ENCODE measurements at regions not wholly inside any gene's neighbourhood (a gene's known extent, or its start where the extent isn't known, plus 50 kb on each side); places are given as distances from the start of the nearest gene placed in this dataset.

DNA sequence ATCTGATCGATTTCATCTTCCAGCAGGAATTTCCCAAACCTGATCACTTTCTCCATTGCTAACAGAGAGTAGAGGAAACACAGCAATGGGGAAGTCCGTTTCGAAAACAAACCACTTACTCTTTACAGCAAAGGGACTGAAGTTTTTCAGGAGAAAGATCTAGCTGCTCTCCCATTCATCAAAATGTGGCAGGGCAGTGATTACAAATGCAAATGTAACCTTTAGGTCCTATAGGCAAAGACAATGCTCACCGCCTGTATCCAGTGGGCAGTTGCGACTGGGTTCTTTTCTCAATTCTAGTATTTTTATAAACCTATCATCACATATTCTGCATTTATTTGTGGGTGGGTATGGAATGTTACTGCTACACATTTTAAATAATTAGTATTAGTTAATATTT is 218.0 kb upstream of the ZFHX3 start:
- no peak overlapping the region for H3K4me3 ChIP-seq (ENCODE audit: insufficient read depth, low read depth, low read length)
- no peaks in the 10 kb centered on the region for H3K27me3 ChIP-seq (ENCODE audit: control insufficient read depth, insufficient read depth, low read length)
- no peak for DNase-seq
- no peaks in the 10 kb centered on the region for H3K36me3 ChIP-seq (replicated peaks; ENCODE audit: control insufficient read depth, insufficient read depth, low read length)

DNA sequence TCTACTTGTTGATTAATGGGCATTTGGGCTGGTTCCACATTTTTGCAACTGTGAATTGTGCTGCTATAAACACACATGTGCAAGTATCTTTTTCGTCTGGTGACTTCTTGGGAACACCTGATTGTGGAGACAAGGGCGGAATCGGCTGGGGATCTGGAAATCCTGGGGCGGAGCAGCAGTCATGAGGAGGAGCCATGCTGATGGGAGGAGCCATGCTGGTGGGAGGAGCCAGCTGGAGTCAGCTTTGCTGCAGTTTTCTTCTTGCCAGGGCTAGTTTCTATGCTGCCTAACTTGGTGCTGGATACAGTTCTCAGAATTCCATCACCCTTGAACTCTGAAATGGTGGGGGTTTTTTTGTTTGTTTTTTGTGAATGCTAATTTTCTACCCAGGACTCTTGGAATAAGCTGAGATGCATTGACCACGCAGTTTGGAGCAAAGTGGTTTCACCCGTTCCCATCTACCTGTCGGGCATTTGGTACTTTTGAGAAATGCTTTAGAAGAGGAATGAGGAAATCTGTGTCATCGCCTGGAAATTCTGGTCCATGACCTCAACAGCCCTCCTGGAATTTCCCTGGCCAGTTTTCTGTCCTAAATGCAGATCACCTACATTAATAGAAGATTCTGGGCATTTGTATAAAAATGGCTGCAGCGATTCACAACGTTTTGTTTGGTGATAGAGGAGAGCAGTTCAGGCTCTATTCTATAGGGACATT is 217.4 kb upstream of the ZFHX3 start:
- DNase-seq, result peak; percentile 49
- no peaks in the 10 kb centered on the region for H3K36me3 ChIP-seq (replicated peaks; ENCODE audit: control insufficient read depth, insufficient read depth, low read length)
- no peaks in the 10 kb centered on the region for H3K27me3 ChIP-seq (ENCODE audit: control insufficient read depth, insufficient read depth, low read length)
- no peak overlapping the region for H3K4me3 ChIP-seq (ENCODE audit: insufficient read depth, low read depth, low read length)

DNA sequence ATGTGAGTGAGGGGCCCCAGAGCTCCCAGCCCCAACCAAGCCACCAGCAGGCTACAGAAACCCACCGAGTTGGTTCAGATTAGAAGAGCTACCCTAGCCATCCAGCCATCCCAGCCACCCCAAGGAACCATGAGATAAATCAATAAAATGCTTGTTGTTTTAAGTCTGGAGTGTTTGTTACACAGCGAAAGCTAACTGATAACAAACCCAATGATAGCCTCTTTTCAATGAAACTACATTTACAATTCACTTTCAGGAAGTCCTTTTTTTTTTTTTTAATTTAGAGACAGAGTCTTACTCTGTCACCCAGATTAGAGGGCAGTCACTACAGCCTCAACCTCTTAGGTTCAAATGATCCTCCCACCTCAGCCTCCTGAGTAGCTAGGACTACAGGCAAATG is 215.0 kb upstream of the ZFHX3 start:
- DNase-seq, result no peak
- Histone ChIP-seq H3K36me3 (replicated peaks; ENCODE audit: control insufficient read depth, insufficient read depth, low read length) (no peaks in the 10 kb centered on the region), H3K27me3 (ENCODE audit: control insufficient read depth, insufficient read depth, low read length) (no peaks in the 10 kb centered on the region), H3K4me3 (ENCODE audit: insufficient read depth, low read depth, low read length) (no peak overlapping the region)

DNA sequence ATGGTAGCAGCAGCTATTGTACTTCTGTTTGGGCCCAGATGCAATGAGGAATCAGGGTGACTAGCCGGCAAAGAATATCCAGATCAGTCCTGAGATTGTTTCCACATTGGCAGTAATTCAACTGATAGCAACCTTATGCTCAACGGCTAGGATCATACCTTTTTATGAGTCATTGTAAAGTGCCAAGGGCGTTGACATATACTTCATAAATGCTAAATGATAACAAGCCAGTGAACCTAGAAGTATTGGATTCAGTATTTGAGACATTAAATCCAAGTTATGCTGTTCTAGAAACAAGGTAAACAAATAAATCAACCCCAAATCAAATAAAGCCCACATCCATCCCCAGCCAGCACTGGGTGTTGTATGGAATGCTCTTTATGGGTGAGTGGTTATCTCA is 207.1 kb upstream of the ZFHX3 start:
- no peak overlapping the region for H3K4me3 ChIP-seq (ENCODE audit: insufficient read depth, low read depth, low read length)

DNA sequence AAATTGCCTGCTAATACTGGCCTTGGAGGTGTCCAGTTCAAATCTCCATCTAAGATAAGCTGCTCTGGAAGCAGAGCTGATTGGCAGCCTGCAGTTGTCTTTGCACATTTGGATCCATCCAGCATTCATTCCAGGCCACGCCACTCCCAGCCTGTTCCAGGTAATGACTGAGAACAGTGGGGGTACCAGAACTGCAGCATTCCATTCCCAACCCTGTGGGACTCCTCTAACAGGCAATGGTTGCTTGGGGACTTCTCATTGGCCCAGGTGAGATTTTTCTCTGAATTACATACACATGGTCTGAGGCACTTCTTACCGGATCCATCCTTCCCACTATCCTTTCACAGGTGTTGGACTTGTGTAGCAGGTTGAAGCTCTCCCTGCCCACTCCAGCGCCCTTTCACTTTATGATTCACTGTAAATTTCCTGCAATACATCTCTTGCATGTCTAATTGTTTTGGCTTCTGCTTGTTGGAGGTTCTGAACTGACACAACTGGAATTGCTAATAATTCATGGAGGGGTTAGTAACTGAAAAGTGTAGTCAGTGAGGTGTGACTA is 206.1 kb upstream of the ZFHX3 start:
- DNase-seq, result no peak
- Histone ChIP-seq H3K27me3 (ENCODE audit: control insufficient read depth, insufficient read depth, low read length) (no peaks in the 10 kb centered on the region), H3K36me3 (replicated peaks; ENCODE audit: control insufficient read depth, insufficient read depth, low read length) (no peaks in the 10 kb centered on the region), H3K4me3 (ENCODE audit: insufficient read depth, low read depth, low read length) (no peak overlapping the region)

More for the DNA sequence above, 207.1 kb upstream of the ZFHX3 start:
- H3K36me3 ChIP-seq (replicated peaks; ENCODE audit: control insufficient read depth, insufficient read depth, low read length), result no peaks in the 10 kb centered on the region
- no peaks in the 10 kb centered on the region for H3K27me3 ChIP-seq (ENCODE audit: control insufficient read depth, insufficient read depth, low read length)
- DNase-seq, result no peak

DNA sequence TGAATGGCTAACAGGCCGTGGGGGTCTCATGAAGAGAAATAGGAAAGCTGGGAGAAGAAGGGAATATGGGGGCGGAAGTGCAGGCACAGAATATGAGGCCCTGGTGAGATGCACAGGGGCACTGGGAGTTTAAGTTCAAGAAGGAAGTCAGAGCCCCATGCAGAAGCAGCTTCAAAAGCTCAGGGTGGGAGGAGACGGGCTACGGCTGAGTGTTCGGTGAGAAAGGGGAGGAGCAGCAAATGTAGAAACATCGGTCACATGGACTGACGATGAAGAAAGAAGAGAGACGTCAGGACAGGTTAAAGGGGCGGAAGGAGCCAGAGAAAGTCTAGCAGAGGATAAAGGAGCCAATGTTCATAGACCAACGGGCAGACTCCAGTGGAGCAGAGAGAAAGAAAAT is 204.5 kb upstream of the ZFHX3 start:
- Histone ChIP-seq H3K4me3 (ENCODE audit: insufficient read depth, low read depth, low read length) (no peak overlapping the region), H3K36me3 (replicated peaks; ENCODE audit: control insufficient read depth, insufficient read depth, low read length) (no peaks in the 10 kb centered on the region), H3K27me3 (ENCODE audit: control insufficient read depth, insufficient read depth, low read length) (no peaks in the 10 kb centered on the region)
- no peak for DNase-seq

DNA sequence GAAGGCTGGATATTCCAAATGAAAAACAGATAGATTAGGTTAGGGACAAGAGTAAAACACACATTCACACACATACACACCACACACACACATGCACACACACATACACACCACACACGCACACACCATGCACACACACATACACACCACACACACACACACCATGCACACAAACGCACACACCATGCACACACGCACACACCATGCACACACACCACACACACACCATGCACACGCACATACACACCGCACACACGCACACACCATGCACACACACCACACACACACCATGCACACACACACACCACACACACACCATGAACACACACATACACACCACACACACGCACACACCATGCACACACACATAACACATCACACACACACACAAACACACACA is 203.7 kb upstream of the ZFHX3 start:
- H3K4me3 ChIP-seq (ENCODE audit: insufficient read depth, low read depth, low read length), result no peak overlapping the region
- no peaks in the 10 kb centered on the region for H3K27me3 ChIP-seq (ENCODE audit: control insufficient read depth, insufficient read depth, low read length)
- DNase-seq, result no peak
- no peaks in the 10 kb centered on the region for H3K36me3 ChIP-seq (replicated peaks; ENCODE audit: control insufficient read depth, insufficient read depth, low read length)

DNA sequence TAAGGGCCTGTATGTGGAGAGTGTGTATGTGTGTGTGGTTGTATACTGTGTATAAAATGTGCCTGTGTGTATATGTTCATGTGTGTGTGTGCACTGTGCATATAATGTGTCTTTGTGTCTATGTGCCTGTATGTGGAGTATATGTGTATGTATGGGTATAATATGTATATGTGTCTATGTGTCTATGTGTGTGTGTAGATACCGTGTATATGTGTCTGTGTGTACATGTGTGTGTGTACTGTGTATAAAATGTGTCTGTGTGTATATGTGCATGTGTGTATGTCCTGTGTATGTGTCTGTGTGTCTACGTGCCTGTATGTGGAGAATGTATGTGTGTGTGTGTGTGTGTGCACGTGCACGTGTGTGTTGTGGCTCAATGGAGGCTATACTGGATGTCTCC is 200.4 kb upstream of the ZFHX3 start:
- DNase-seq, result no peak
- no peaks in the 10 kb centered on the region for H3K36me3 ChIP-seq (replicated peaks; ENCODE audit: control insufficient read depth, insufficient read depth, low read length)
- H3K4me3 ChIP-seq (ENCODE audit: insufficient read depth, low read depth, low read length), result no peak overlapping the region
- H3K27me3 ChIP-seq (ENCODE audit: control insufficient read depth, insufficient read depth, low read length), result no peaks in the 10 kb centered on the region

DNA sequence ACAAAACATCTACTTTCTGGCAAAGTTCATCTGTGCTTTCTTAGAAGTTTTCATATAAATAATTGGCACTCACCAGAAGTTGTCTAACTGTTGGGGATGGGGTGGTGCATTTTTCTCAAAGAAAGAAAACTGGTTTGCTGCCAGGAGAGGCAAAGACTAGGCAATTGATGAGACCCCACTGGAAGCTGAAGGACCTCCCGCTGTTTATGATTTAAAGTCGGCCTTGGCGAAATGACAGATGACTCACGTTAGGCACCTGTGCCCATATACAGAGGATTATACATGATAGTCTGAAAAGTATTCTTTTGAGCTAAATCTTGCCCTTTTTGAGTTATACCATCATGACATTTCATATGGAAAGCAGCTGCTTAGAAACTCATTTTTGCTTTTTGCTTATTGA is 193.0 kb upstream of the ZFHX3 start:
- DNase-seq, result no peak
- no peaks in the 10 kb centered on the region for H3K36me3 ChIP-seq (replicated peaks; ENCODE audit: control insufficient read depth, insufficient read depth, low read length)

DNA sequence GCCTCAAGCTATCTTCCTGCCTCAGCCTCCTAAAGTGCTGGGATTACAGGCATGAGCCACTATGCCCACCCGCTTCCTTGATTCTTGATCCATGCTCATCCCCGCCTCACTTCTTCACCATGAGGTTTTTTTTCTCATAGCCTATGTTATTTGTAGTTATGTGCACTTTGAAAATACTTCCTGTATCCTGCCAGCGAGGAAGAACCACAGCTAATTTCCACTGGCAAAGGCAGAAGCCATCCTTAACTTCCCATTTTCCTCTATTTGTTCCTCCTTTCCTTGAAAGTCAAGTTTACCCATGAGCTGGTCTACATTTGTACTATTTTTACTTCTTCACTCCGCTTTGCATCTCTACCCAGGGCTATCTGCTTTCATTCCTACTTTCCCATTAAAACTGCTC is 189.7 kb upstream of the ZFHX3 start:
- Histone ChIP-seq H3K27me3 (ENCODE audit: control insufficient read depth, insufficient read depth, low read length) (peaks cover 1% of the 10 kb centered on the region; the same call in 1 of the 2 replicates), H3K36me3 (replicated peaks; ENCODE audit: control insufficient read depth, insufficient read depth, low read length) (no peaks in the 10 kb centered on the region), H3K4me3 (ENCODE audit: insufficient read depth, low read depth, low read length) (no peak overlapping the region)
- no peak for DNase-seq

More for the DNA sequence above, 193.0 kb upstream of the ZFHX3 start:
- Histone ChIP-seq H3K27me3 (ENCODE audit: control insufficient read depth, insufficient read depth, low read length) (no peaks in the 10 kb centered on the region), H3K4me3 (ENCODE audit: insufficient read depth, low read depth, low read length) (no peak overlapping the region)

DNA sequence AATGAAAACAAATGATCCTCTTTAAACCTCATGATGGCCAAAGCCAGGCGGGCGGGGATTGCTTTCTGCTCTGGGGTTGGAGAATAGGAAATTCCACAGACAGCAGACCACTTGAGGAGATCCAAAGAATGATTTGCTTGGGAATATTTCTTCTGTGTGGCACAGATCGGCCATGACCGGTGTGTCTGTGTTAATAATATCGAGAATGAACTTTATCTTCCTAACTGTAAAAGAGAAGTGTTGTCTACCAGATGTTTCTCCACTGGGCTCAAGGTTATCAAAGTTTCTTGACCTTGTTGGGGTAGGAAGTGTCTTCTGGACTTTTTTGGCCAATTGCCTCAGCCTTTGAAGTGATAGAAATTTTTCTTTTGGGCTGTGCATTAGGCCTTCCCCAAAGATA is 186.6 kb upstream of the ZFHX3 start:
- H3K4me3 ChIP-seq (ENCODE audit: insufficient read depth, low read depth, low read length), result no peak overlapping the region
- no peak for DNase-seq
- no peaks in the 10 kb centered on the region for H3K36me3 ChIP-seq (replicated peaks; ENCODE audit: control insufficient read depth, insufficient read depth, low read length)
- H3K27me3 ChIP-seq (ENCODE audit: control insufficient read depth, insufficient read depth, low read length), result peaks cover 1% of the 10 kb centered on the region; the same call in 1 of the 2 replicates

DNA sequence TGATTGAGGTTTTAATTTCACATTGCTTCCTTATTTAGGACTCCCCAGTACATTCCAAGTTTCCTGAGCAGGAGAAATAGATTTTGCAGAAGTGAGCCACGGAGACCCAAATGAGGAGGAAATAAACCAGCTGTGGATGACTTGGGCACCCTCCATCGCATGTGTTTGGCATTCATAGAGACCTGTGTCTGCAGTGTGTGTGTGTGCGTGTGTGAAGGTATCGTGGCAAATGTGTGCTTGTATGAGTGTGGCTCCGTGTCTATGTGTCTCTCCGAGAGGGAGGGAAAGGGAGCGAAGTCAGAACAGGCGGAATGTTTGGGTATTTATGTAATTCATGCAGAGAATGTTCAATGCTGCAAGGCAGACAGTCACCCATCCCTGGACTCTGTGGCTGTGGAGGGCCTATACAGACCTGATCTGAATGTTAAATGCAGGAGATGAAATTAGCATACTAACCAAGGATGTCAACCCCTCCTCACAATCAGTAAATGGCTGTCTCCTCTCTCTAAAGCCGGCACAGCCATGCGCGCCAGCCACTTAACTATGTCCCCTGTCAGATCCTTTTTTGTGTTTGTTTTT is 186.0 kb upstream of the ZFHX3 start:
- Histone ChIP-seq H3K4me3 (ENCODE audit: insufficient read depth, low read depth, low read length) (no peak overlapping the region), H3K36me3 (replicated peaks; ENCODE audit: control insufficient read depth, insufficient read depth, low read length) (no peaks in the 10 kb centered on the region), H3K27me3 (ENCODE audit: control insufficient read depth, insufficient read depth, low read length) (peaks cover 1% of the 10 kb centered on the region; the same call in 1 of the 2 replicates)
- no peak for DNase-seq

DNA sequence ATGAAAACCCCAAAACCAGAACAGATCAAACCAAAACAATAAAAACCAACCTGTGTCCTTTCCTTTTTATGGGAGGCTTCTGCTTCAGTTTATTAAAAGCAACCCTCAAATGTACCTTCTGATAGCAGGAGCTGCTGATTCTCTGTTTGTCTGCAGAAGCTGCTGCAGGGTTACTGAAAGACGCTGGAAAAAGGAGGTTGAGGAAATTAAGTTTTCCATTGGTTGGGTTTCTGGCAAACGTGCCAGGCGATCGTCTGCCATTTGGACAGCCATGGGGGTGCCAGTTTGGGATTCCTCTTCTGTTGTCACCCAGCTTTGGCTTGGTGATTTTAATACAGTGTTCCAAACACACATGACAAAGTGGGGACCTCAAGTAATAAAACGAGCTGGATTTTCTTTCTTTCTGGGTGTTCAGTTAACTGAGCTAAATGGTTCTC is 185.4 kb upstream of the ZFHX3 start:
- Histone ChIP-seq H3K27me3 (ENCODE audit: control insufficient read depth, insufficient read depth, low read length) (peaks cover 1% of the 10 kb centered on the region; the same call in 1 of the 2 replicates), H3K36me3 (replicated peaks; ENCODE audit: control insufficient read depth, insufficient read depth, low read length) (no peaks in the 10 kb centered on the region), H3K4me3 (ENCODE audit: insufficient read depth, low read depth, low read length) (no peak overlapping the region)
- no peak for DNase-seq

DNA sequence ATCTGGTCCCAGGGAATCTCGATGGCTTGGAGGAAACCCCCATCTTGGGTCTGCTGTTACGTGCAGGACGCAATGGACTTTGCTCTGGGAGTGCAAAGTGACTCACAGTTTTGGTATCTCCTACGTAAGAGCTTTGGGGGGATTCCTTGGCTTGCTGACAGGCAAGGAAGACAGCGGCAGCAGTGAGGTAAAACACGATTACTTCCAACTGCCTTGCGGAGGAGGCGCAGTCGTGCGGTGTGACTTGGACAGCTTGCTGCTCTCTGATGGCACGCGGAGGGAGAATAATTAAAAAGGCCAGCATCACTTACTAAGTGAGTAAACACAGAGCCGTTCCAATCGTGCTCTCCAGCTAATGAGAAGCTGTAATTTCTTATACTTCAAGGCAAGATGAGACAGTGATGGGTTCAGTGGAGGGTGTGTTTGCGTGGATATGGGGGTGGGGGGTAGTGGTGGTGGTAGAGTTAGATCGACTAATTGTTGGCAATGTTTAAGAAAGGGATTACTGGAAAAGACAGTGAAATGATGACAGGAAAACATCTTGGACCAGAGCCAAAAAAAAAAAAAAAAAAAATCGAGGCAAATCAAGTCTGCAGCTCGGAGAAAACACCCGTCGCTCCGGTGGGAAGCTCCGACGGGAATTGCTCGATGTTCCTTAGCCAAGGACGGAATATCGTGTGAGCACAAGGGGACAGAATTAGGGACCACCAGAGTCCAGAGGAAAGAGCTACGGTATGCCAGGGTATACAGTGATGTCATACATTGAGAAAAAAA is 184.8 kb upstream of the ZFHX3 start:
- H3K36me3 ChIP-seq (replicated peaks; ENCODE audit: control insufficient read depth, insufficient read depth, low read length), result no peaks in the 10 kb centered on the region
- DNase-seq, result no peak
- H3K27me3 ChIP-seq (ENCODE audit: control insufficient read depth, insufficient read depth, low read length), result peaks cover 1% of the 10 kb centered on the region; the same call in 1 of the 2 replicates
- H3K4me3 ChIP-seq (ENCODE audit: insufficient read depth, low read depth, low read length), result no peak overlapping the region

All from H7 (cell line).